ENCODE measurements at regions not wholly inside any gene's neighbourhood (a gene's known extent, or its start where the extent isn't known, plus 50 kb on each side); places are given as distances from the start of the nearest gene placed in this dataset.

GRCh38 chr4:123102897-123103471 is 180.6 kb upstream of the NUDT6 start:
- DNase-seq: peak in 2 of 5 donors; percentile 3 to 12
- Histone ChIP-seq H3K27me3 (ENCODE audit: insufficient read depth, low read length, poor library complexity, severe bottlenecking) (no peaks in the 10 kb centered on the region), H3K9me3 (ENCODE audit: low read length) (no peaks in the 10 kb centered on the region), H3K4me1 (ENCODE audit: insufficient read depth, low read length) (no peaks in the 10 kb centered on the region), H3K27ac (ENCODE audit: low read depth, low read length) (no peak overlapping the region), H3K4me3 (ENCODE audit: low read length) (no peak overlapping the region), H3K36me3 (ENCODE audit: insufficient read depth, low read length) (no peaks in the 10 kb centered on the region)
- no peaks in the 10 kb centered on the region for H3K9me3 Mint-ChIP-seq
- H3K27ac Mint-ChIP-seq: no peak overlapping the region
- CTCF ChIA-PET: no interaction called here
- peaks cover 0 to 12% (median 6%) of the 10 kb centered on the region in 3 donors for H3K36me3 Mint-ChIP-seq
- H3K27me3 Mint-ChIP-seq: no peaks in the 10 kb centered on the region
- peaks cover 0 to 2% (median 0%) of the 10 kb centered on the region in 3 donors for H3K4me1 Mint-ChIP-seq
- POLR2A ChIA-PET: no interaction called here
- H3K4me3 Mint-ChIP-seq: no peak overlapping the region

DNA sequence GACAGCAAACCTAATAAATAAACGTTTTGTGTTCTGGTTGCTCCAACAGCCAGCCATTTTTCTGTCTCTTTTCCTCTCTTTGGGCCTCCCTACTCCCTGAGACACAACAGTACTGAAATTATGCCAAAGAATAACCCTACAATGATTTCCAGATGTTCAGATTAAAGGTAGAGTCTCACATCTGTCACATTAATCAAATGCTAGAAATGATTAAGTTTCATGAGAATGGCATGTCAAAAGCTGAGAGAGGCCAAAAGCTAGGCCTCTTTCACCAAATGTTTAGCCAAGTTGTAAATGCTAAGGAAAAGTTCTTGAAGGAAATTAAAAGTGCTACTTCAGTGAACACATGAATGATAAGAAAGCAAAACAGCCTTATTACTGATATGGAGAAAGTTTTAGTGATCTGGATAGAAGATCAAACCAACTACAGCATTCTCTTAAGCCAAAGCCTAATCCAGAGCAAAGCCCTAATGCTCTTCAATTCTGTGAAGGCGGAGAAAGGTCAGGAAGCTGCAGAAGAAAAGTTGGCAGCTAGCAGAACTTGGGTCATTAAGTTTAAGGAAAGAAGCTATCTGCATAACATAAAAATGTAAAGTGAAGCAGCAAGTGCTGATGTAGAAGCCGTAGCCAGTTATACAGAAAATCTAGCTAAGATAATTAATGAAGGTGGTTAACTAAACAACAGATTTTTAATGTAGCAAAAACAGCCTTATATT is 182.1 kb upstream of the NUDT6 start:
- peaks cover 0 to 2% (median 0%) of the 10 kb centered on the region in 3 donors for H3K4me1 Mint-ChIP-seq
- no peaks in the 10 kb centered on the region for H3K27me3 Mint-ChIP-seq
- no peak overlapping the region for H3K4me3 ChIP-seq (ENCODE audit: low read length)
- no peak overlapping the region for H3K27ac ChIP-seq (ENCODE audit: low read depth, low read length)
- no peaks in the 10 kb centered on the region for H3K27me3 ChIP-seq (ENCODE audit: insufficient read depth, low read length, poor library complexity, severe bottlenecking)
- H3K9me3 ChIP-seq (ENCODE audit: low read length): no peaks in the 10 kb centered on the region
- H3K9me3 Mint-ChIP-seq: no peaks in the 10 kb centered on the region
- H3K36me3 ChIP-seq (ENCODE audit: insufficient read depth, low read length): no peaks in the 10 kb centered on the region
- H3K4me1 ChIP-seq (ENCODE audit: insufficient read depth, low read length): no peaks in the 10 kb centered on the region
- H3K4me3 Mint-ChIP-seq: no peak overlapping the region
- ChIA-PET POLR2A (no interaction called here), CTCF (no interaction called here)
- H3K27ac Mint-ChIP-seq: no peak overlapping the region
- peaks cover 0 to 12% (median 6%) of the 10 kb centered on the region in 3 donors for H3K36me3 Mint-ChIP-seq
- no peak for DNase-seq

GRCh38 chr4:123105026-123105420 is 182.6 kb upstream of the NUDT6 start:
- Mint-ChIP-seq H3K27ac (no peak overlapping the region), H3K36me3 (peaks cover 0 to 12% (median 6%) of the 10 kb centered on the region in 3 donors), H3K9me3 (no peaks in the 10 kb centered on the region), H3K27me3 (no peaks in the 10 kb centered on the region), H3K4me1 (peaks cover 0 to 2% (median 0%) of the 10 kb centered on the region in 3 donors), H3K4me3 (no peak overlapping the region)
- Histone ChIP-seq H3K27ac (ENCODE audit: low read depth, low read length) (no peak overlapping the region), H3K4me1 (ENCODE audit: insufficient read depth, low read length) (no peaks in the 10 kb centered on the region), H3K27me3 (ENCODE audit: insufficient read depth, low read length, poor library complexity, severe bottlenecking) (no peaks in the 10 kb centered on the region), H3K9me3 (ENCODE audit: low read length) (no peaks in the 10 kb centered on the region), H3K36me3 (ENCODE audit: insufficient read depth, low read length) (no peaks in the 10 kb centered on the region), H3K4me3 (ENCODE audit: low read length) (no peak overlapping the region)
- DNase-seq: no peak
- ChIA-PET POLR2A (no interaction called here), CTCF (no interaction called here)

DNA sequence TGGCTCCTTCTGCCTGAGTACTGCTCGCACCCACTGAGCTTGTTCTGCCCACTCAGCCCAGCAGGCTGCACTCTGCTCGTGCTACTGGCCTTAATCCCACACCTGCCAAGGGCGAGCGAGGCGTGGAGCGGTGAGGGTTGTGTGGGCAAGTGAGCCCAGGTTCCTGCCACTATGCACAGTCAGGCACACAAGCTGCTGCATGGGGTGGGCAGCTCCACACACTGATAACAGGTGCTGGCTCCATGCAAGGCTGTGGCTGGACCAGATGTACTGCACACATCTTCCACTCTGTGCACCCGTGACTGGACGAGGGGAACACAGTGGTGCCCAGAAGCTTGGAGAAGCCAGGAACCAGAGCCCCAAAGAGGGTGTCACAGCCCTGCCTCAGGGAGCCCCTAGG is 184.3 kb upstream of the NUDT6 start:
- H3K4me3 Mint-ChIP-seq: no peak overlapping the region
- no peaks in the 10 kb centered on the region for H3K9me3 ChIP-seq (ENCODE audit: low read length)
- H3K27ac ChIP-seq (ENCODE audit: low read depth, low read length): no peak overlapping the region
- no peaks in the 10 kb centered on the region for H3K9me3 Mint-ChIP-seq
- no peak overlapping the region for H3K27ac Mint-ChIP-seq
- no peak for DNase-seq
- no peaks in the 10 kb centered on the region for H3K4me1 ChIP-seq (ENCODE audit: insufficient read depth, low read length)
- H3K4me3 ChIP-seq (ENCODE audit: low read length): no peak overlapping the region
- peaks cover 0 to 10% (median 6%) of the 10 kb centered on the region in 3 donors for H3K36me3 Mint-ChIP-seq
- H3K4me1 Mint-ChIP-seq: peaks cover 0 to 2% (median 0%) of the 10 kb centered on the region in 3 donors
- H3K27me3 Mint-ChIP-seq: no peaks in the 10 kb centered on the region
- ChIA-PET POLR2A (no interaction called here), CTCF (no interaction called here)
- H3K27me3 ChIP-seq (ENCODE audit: insufficient read depth, low read length, poor library complexity, severe bottlenecking): no peaks in the 10 kb centered on the region
- H3K36me3 ChIP-seq (ENCODE audit: insufficient read depth, low read length): no peaks in the 10 kb centered on the region

GRCh38 chr4:123107444-123108252 is 185.3 kb upstream of the NUDT6 start:
- H3K4me3 Mint-ChIP-seq: no peak overlapping the region
- DNase-seq: no peak
- H3K27me3 Mint-ChIP-seq: no peaks in the 10 kb centered on the region
- no peaks in the 10 kb centered on the region for H3K9me3 Mint-ChIP-seq
- CTCF ChIA-PET: no interaction called here
- Histone ChIP-seq H3K36me3 (ENCODE audit: insufficient read depth, low read length) (no peaks in the 10 kb centered on the region), H3K4me1 (ENCODE audit: insufficient read depth, low read length) (no peaks in the 10 kb centered on the region), H3K4me3 (ENCODE audit: low read length) (no peak overlapping the region), H3K27me3 (ENCODE audit: insufficient read depth, low read length, poor library complexity, severe bottlenecking) (no peaks in the 10 kb centered on the region), H3K9me3 (ENCODE audit: low read length) (no peaks in the 10 kb centered on the region), H3K27ac (ENCODE audit: low read depth, low read length) (no peak overlapping the region)
- POLR2A ChIA-PET: no interaction called here
- H3K27ac Mint-ChIP-seq: no peak overlapping the region
- H3K36me3 Mint-ChIP-seq: peaks cover under 1 to 10% (median 6%) of the 10 kb centered on the region in 3 donors
- H3K4me1 Mint-ChIP-seq: peaks cover 0 to 2% (median 0%) of the 10 kb centered on the region in 3 donors

GRCh38 chr4:123109139-123109538 is 186.7 kb upstream of the NUDT6 start:
- CTCF ChIA-PET: no interaction called here
- Histone ChIP-seq H3K36me3 (ENCODE audit: insufficient read depth, low read length) (no peaks in the 10 kb centered on the region), H3K27ac (ENCODE audit: low read depth, low read length) (no peak overlapping the region), H3K4me1 (ENCODE audit: insufficient read depth, low read length) (no peaks in the 10 kb centered on the region), H3K27me3 (ENCODE audit: insufficient read depth, low read length, poor library complexity, severe bottlenecking) (no peaks in the 10 kb centered on the region), H3K9me3 (ENCODE audit: low read length) (no peaks in the 10 kb centered on the region), H3K4me3 (ENCODE audit: low read length) (no peak overlapping the region)
- peak overlapping the region in 3 of 8 donors; percentile 33 to 52 (median 49) for H3K27ac Mint-ChIP-seq
- peaks cover 4 to 15% (median 6%) of the 10 kb centered on the region in 3 donors for H3K36me3 Mint-ChIP-seq
- H3K9me3 Mint-ChIP-seq: no peaks in the 10 kb centered on the region
- no peak overlapping the region for H3K4me3 Mint-ChIP-seq
- H3K27me3 Mint-ChIP-seq: no peaks in the 10 kb centered on the region
- H3K4me1 Mint-ChIP-seq: no peaks in the 10 kb centered on the region
- no peak for DNase-seq
- POLR2A ChIA-PET: no interaction called here

- H3K4me3 Mint-ChIP-seq: no peak overlapping the region
- no peaks in the 10 kb centered on the region for H3K9me3 Mint-ChIP-seq
- H3K36me3 Mint-ChIP-seq: peaks cover 4 to 15% (median 6%) of the 10 kb centered on the region in 3 donors
- Histone ChIP-seq H3K36me3 (ENCODE audit: insufficient read depth, low read length) (no peaks in the 10 kb centered on the region), H3K4me1 (ENCODE audit: insufficient read depth, low read length) (no peaks in the 10 kb centered on the region), H3K4me3 (ENCODE audit: low read length) (no peak overlapping the region), H3K27me3 (ENCODE audit: insufficient read depth, low read length, poor library complexity, severe bottlenecking) (no peaks in the 10 kb centered on the region), H3K27ac (ENCODE audit: low read depth, low read length) (no peak overlapping the region), H3K9me3 (ENCODE audit: low read length) (no peaks in the 10 kb centered on the region)
- no peak for DNase-seq
- H3K27ac Mint-ChIP-seq: no peak overlapping the region
- ChIA-PET POLR2A (no interaction called here), CTCF (no interaction called here)
- no peaks in the 10 kb centered on the region for H3K27me3 Mint-ChIP-seq
- H3K4me1 Mint-ChIP-seq: no peaks in the 10 kb centered on the region
These were observed 187.8 kb upstream of the NUDT6 start for GRCh38 chr4:123110147-123110546.

GRCh38 chr4:123110685-123111084 is 188.3 kb upstream of the NUDT6 start:
- Mint-ChIP-seq H3K36me3 (peaks cover 2 to 12% (median 6%) of the 10 kb centered on the region in 3 donors), H3K27me3 (no peaks in the 10 kb centered on the region), H3K27ac (no peak overlapping the region), H3K4me1 (no peaks in the 10 kb centered on the region), H3K9me3 (no peaks in the 10 kb centered on the region), H3K4me3 (no peak overlapping the region)
- CTCF ChIA-PET: no interaction called here
- no peaks in the 10 kb centered on the region for H3K9me3 ChIP-seq (ENCODE audit: low read length)
- no peak overlapping the region for H3K4me3 ChIP-seq (ENCODE audit: low read length)
- no peaks in the 10 kb centered on the region for H3K4me1 ChIP-seq (ENCODE audit: insufficient read depth, low read length)
- H3K27ac ChIP-seq (ENCODE audit: low read depth, low read length): no peak overlapping the region
- DNase-seq: no peak
- POLR2A ChIA-PET: no interaction called here
- H3K27me3 ChIP-seq (ENCODE audit: insufficient read depth, low read length, poor library complexity, severe bottlenecking): no peaks in the 10 kb centered on the region
- no peaks in the 10 kb centered on the region for H3K36me3 ChIP-seq (ENCODE audit: insufficient read depth, low read length)

Data from CD8-positive, alpha-beta memory T cell (primary cell).